ENCODE measurements at regions not wholly inside any gene's neighbourhood (a gene's known extent, or its start where the extent isn't known, plus 50 kb on each side); places are given as distances from the start of the nearest gene placed in this dataset.

DNA sequence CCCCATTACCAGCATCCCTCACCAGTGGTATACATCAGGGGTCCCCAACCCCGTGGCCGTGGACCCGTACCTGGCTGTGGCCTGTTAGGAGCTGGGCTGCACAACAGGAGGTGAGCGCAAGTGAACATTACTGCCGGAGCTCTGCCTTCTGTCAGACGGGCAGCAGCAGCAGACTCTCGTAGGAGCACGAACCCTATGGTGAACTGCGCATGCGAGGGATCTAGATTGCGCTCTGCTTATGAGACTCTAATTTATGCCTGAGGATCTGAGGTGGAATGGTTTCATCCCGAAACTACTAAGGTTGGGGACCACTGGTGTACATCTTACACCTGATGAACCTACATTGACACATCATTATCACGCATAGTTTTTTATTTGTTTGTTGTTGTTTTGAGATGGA, 52.8 kb upstream of the DHX15 start:
- DNase-seq (no peak), ATAC-seq (ENCODE audit: low read depth) (no peak)
- Histone ChIP-seq H3K9ac (ENCODE audit: low read length) (no peak overlapping the region), H3K4me2 (replicated peaks; ENCODE audit: low read depth, low read length, poor library complexity, severe bottlenecking) (no peak overlapping the region), H3K36me3 (replicated peaks in 1 of 2; ENCODE audit: control extremely low read depth in 1 of 2, control insufficient read depth in 1 of 2, extremely low read depth in 1 of 2, insufficient read depth in 2 of 2, low read length in 1 of 2) (no peaks in the 10 kb centered on the region), H3K4me3 (ENCODE audit: control extremely low read depth in 1 of 5, extremely low read depth in 1 of 5, insufficient read depth in 1 of 5, low read depth in 2 of 5, low read length in 4 of 5) (no peak overlapping the region), H2AFZ (ENCODE audit: insufficient read depth, low read depth, low read length, poor library complexity, severe bottlenecking) (no peak overlapping the region), H3K27me3 (replicated peaks in 1 of 4; ENCODE audit: control extremely low read depth in 1 of 4, control insufficient read depth in 3 of 4, insufficient read depth in 4 of 4, low read length in 3 of 4) (peaks cover 0 to 4% (median 2%) of the 10 kb centered on the region in 4 experiments), H3K79me2 (ENCODE audit: control insufficient read depth, insufficient read depth, low read length) (no peaks in the 10 kb centered on the region), H3K4me1 (ENCODE audit: control insufficient read depth in 2 of 2, insufficient read depth in 2 of 2, low read length in 2 of 2) (no peaks in the 10 kb centered on the region), H4K20me1 (ENCODE audit: control insufficient read depth, insufficient read depth, low read length, poor library complexity, severe bottlenecking) (no peaks in the 10 kb centered on the region), H3K9me3 (ENCODE audit: control extremely low read depth in 1 of 3, control insufficient read depth in 2 of 3, insufficient read depth in 1 of 3, low read length in 2 of 3) (no peaks in the 10 kb centered on the region), H3K27ac (ENCODE audit: low read length in 2 of 2) (no peak overlapping the region)
- TF ChIP-seq, protein P1, sequence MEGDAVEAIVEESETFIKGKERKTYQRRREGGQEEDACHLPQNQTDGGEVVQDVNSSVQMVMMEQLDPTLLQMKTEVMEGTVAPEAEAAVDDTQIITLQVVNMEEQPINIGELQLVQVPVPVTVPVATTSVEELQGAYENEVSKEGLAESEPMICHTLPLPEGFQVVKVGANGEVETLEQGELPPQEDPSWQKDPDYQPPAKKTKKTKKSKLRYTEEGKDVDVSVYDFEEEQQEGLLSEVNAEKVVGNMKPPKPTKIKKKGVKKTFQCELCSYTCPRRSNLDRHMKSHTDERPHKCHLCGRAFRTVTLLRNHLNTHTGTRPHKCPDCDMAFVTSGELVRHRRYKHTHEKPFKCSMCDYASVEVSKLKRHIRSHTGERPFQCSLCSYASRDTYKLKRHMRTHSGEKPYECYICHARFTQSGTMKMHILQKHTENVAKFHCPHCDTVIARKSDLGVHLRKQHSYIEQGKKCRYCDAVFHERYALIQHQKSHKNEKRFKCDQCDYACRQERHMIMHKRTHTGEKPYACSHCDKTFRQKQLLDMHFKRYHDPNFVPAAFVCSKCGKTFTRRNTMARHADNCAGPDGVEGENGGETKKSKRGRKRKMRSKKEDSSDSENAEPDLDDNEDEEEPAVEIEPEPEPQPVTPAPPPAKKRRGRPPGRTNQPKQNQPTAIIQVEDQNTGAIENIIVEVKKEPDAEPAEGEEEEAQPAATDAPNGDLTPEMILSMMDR (IDR thresholded peaks at IDR 0.05): no peak
- TF ChIP-seq EZH2 (IDR thresholded peaks at IDR 0.05; ENCODE audit: borderline replicate concordance, insufficient read depth, low read depth, low read length, poor library complexity, severe bottlenecking): no peak
- H3K27me3 Mint-ChIP-seq: peaks cover 28% of the 10 kb centered on the region
- intact Hi-C loops (cut with micrococcal nuclease): no loop called here
- CTCF ChIA-PET: no interaction called here
- no peaks in the 10 kb centered on the region for H3K4me1 Mint-ChIP-seq
- no peak overlapping the region for H3K27ac Mint-ChIP-seq
- H3K9me3 Mint-ChIP-seq (ENCODE audit: insufficient read depth): no peaks in the 10 kb centered on the region
- H3K4me3 Mint-ChIP-seq: no peak overlapping the region
- 93% methylated on average over 10 of the region's 13 CpGs for WGBS (ENCODE audit: insufficient coverage)
- POLR2A ChIA-PET: no interaction called here

DNA sequence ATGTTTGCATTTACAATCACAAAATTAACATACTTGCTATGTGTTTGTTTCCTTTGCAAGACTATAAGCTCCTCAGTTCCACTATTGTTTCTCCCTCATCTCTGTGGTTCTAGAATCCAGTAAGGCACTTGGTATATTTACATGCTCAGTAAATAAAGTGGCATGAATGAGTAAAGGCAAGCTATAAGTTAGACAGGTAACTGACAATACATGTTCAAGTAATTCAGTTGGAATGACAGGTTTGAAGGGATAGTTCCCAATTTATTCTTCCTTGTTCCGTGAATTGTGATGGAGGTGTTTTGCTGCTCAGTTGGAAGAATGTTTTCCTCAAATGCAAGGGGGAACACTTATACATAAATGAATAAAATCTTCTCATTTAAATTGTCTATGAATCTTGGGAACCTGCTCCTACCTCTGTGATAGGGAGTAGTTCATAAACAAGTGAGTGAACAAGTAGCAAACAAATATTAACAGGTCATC, 54.1 kb upstream of the DHX15 start:
- no peak for ATAC-seq (ENCODE audit: low read depth)
- H3K27me3 Mint-ChIP-seq: peaks cover 27% of the 10 kb centered on the region
- TF ChIP-seq, protein P1 (IDR thresholded peaks at IDR 0.05): no peak
- no peak for TF ChIP-seq EZH2 (IDR thresholded peaks at IDR 0.05; ENCODE audit: borderline replicate concordance, insufficient read depth, low read depth, low read length, poor library complexity, severe bottlenecking)
- H4K20me1 ChIP-seq (ENCODE audit: control insufficient read depth, insufficient read depth, low read length, poor library complexity, severe bottlenecking): no peaks in the 10 kb centered on the region
- H3K4me1 Mint-ChIP-seq: no peaks in the 10 kb centered on the region
- no peak overlapping the region for H2AFZ ChIP-seq (ENCODE audit: insufficient read depth, low read depth, low read length, poor library complexity, severe bottlenecking)
- H3K27ac Mint-ChIP-seq: no peak overlapping the region
- no peak overlapping the region for H3K4me3 Mint-ChIP-seq
- no peaks in the 10 kb centered on the region for H3K9me3 ChIP-seq (ENCODE audit: control extremely low read depth in 1 of 3, control insufficient read depth in 2 of 3, insufficient read depth in 1 of 3, low read length in 2 of 3)
- H3K9ac ChIP-seq (ENCODE audit: low read length): no peak overlapping the region
- peaks cover 0 to 4% (median 2%) of the 10 kb centered on the region in 4 experiments for H3K27me3 ChIP-seq (replicated peaks in 1 of 4; ENCODE audit: control extremely low read depth in 1 of 4, control insufficient read depth in 3 of 4, insufficient read depth in 4 of 4, low read length in 3 of 4)
- no peak overlapping the region for H3K4me2 ChIP-seq (replicated peaks; ENCODE audit: low read depth, low read length, poor library complexity, severe bottlenecking)
- DNase-seq: no peak
- no peaks in the 10 kb centered on the region for H3K79me2 ChIP-seq (ENCODE audit: control insufficient read depth, insufficient read depth, low read length)
- WGBS (ENCODE audit: insufficient coverage): no CpG with 5 or more reads among the region's 1 CpG
- POLR2A ChIA-PET: no interaction called here
- intact Hi-C loops (cut with micrococcal nuclease): no loop called here
- H3K27ac ChIP-seq (ENCODE audit: low read length in 2 of 2): no peak overlapping the region
- CTCF ChIA-PET: no interaction called here
- no peaks in the 10 kb centered on the region for H3K36me3 ChIP-seq (replicated peaks in 1 of 2; ENCODE audit: control extremely low read depth in 1 of 2, control insufficient read depth in 1 of 2, extremely low read depth in 1 of 2, insufficient read depth in 2 of 2, low read length in 1 of 2)
- H3K4me1 ChIP-seq (ENCODE audit: control insufficient read depth in 2 of 2, insufficient read depth in 2 of 2, low read length in 2 of 2): no peaks in the 10 kb centered on the region
- no peaks in the 10 kb centered on the region for H3K9me3 Mint-ChIP-seq (ENCODE audit: insufficient read depth)
- H3K4me3 ChIP-seq (ENCODE audit: control extremely low read depth in 1 of 5, extremely low read depth in 1 of 5, insufficient read depth in 1 of 5, low read depth in 2 of 5, low read length in 4 of 5): no peak overlapping the region

All from B cell (primary cell).